ENCODE measurements at regions not wholly inside any gene's neighbourhood (a gene's known extent, or its start where the extent isn't known, plus 50 kb on each side); places are given as distances from the start of the nearest gene placed in this dataset.

GRCh38 chr3:70736009-70736408 lies 423.6 kb upstream of the MDFIC2 start:
- WGBS, 3 donors: 64 to 81% (median 79%) methylated on average over 1 of the region's 1 CpG
- no peaks in the 10 kb centered on the region for H3K4me1 ChIP-seq (ENCODE audit: control insufficient read depth in 3 of 3, insufficient read depth in 2 of 3, low read depth in 1 of 3, low read length in 2 of 3)
- no peaks in the 10 kb centered on the region for H3K27me3 ChIP-seq (ENCODE audit: control insufficient read depth in 3 of 3, insufficient read depth in 3 of 3, low read length in 3 of 3)
- H3K9me3 ChIP-seq (ENCODE audit: control insufficient read depth in 2 of 2, insufficient read depth in 1 of 2, low read depth in 1 of 2, low read length in 1 of 2): no peaks in the 10 kb centered on the region
- DNase-seq (no peak), FAIRE-seq (no peak)
- H3K36me3 ChIP-seq (ENCODE audit: control insufficient read depth in 3 of 3, insufficient read depth in 2 of 3, low read depth in 1 of 3, low read length in 3 of 3): no peaks in the 10 kb centered on the region
- H3K27ac ChIP-seq (ENCODE audit: low read depth in 1 of 3, low read length in 2 of 3): no peak overlapping the region
- H3K4me3 ChIP-seq (ENCODE audit: low read depth in 1 of 3, low read length in 3 of 3): no peak overlapping the region

DNA sequence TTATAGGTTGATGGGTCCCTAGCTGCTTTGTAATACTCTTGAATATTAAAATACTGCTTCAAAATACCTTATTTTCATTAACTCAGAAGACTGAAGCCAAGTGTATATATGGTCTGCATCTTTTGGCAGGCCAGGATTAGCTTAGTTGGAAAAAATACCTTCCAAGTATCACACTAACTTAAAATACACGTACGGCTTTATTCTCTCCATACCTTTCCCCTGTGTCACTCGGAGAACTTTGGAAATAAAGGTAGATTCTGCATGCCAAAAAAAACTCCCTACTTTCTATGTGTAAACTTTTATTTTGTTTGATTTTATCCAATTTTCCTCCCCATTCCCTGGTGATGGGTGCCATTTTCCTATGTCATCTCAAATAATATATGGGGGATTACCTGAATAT lies 422.3 kb upstream of the MDFIC2 start:
- H3K4me1 ChIP-seq (ENCODE audit: control insufficient read depth in 3 of 3, insufficient read depth in 2 of 3, low read depth in 1 of 3, low read length in 2 of 3): no peaks in the 10 kb centered on the region
- no peak for DNase-seq
- H3K27me3 ChIP-seq (ENCODE audit: control insufficient read depth in 3 of 3, insufficient read depth in 3 of 3, low read length in 3 of 3): no peaks in the 10 kb centered on the region
- H3K4me3 ChIP-seq (ENCODE audit: low read depth in 1 of 3, low read length in 3 of 3): no peak overlapping the region
- H3K36me3 ChIP-seq (ENCODE audit: control insufficient read depth in 3 of 3, insufficient read depth in 2 of 3, low read depth in 1 of 3, low read length in 3 of 3): no peaks in the 10 kb centered on the region
- H3K27ac ChIP-seq (ENCODE audit: low read depth in 1 of 3, low read length in 2 of 3): no peak overlapping the region
- 95 to 97% (median 95%) methylated on average over 3 of the region's 3 CpGs for WGBS, 3 donors
- no peaks in the 10 kb centered on the region for H3K9me3 ChIP-seq (ENCODE audit: control insufficient read depth in 2 of 2, insufficient read depth in 1 of 2, low read depth in 1 of 2, low read length in 1 of 2)
- no peak for FAIRE-seq

- FAIRE-seq (no peak), DNase-seq (no peak)
- no peaks in the 10 kb centered on the region for H3K27me3 ChIP-seq (ENCODE audit: control insufficient read depth in 3 of 3, insufficient read depth in 3 of 3, low read length in 3 of 3)
- no peaks in the 10 kb centered on the region for H3K4me1 ChIP-seq (ENCODE audit: control insufficient read depth in 3 of 3, insufficient read depth in 2 of 3, low read depth in 1 of 3, low read length in 2 of 3)
- H3K36me3 ChIP-seq (ENCODE audit: control insufficient read depth in 3 of 3, insufficient read depth in 2 of 3, low read depth in 1 of 3, low read length in 3 of 3): no peaks in the 10 kb centered on the region
- no peak overlapping the region for H3K4me3 ChIP-seq (ENCODE audit: low read depth in 1 of 3, low read length in 3 of 3)
- WGBS, 3 donors: 82 to 89% (median 83%) methylated on average over 2 of the region's 2 CpGs
- no peaks in the 10 kb centered on the region for H3K9me3 ChIP-seq (ENCODE audit: control insufficient read depth in 2 of 2, insufficient read depth in 1 of 2, low read depth in 1 of 2, low read length in 1 of 2)
- H3K27ac ChIP-seq (ENCODE audit: low read depth in 1 of 3, low read length in 2 of 3): no peak overlapping the region
Observed at GRCh38 chr3:70731046-70731445, 418.6 kb upstream of the MDFIC2 start.

- FAIRE-seq (no peak), DNase-seq (no peak)
- H3K4me1 ChIP-seq (ENCODE audit: control insufficient read depth in 3 of 3, insufficient read depth in 2 of 3, low read depth in 1 of 3, low read length in 2 of 3): no peaks in the 10 kb centered on the region
- no peaks in the 10 kb centered on the region for H3K9me3 ChIP-seq (ENCODE audit: control insufficient read depth in 2 of 2, insufficient read depth in 1 of 2, low read depth in 1 of 2, low read length in 1 of 2)
- no peaks in the 10 kb centered on the region for H3K27me3 ChIP-seq (ENCODE audit: control insufficient read depth in 3 of 3, insufficient read depth in 3 of 3, low read length in 3 of 3)
- WGBS, 3 donors: 71 to 79% (median 78%) methylated on average over 3 of the region's 3 CpGs
- H3K27ac ChIP-seq (ENCODE audit: low read depth in 1 of 3, low read length in 2 of 3): no peak overlapping the region
- no peaks in the 10 kb centered on the region for H3K36me3 ChIP-seq (ENCODE audit: control insufficient read depth in 3 of 3, insufficient read depth in 2 of 3, low read depth in 1 of 3, low read length in 3 of 3)
- no peak overlapping the region for H3K4me3 ChIP-seq (ENCODE audit: low read depth in 1 of 3, low read length in 3 of 3)
Observed at GRCh38 chr3:70729845-70730244, 417.4 kb upstream of the MDFIC2 start.

GRCh38 chr3:70728311-70728710 lies 415.9 kb upstream of the MDFIC2 start:
- FAIRE-seq: no peak
- no peak overlapping the region for H3K27ac ChIP-seq (ENCODE audit: low read depth in 1 of 3, low read length in 2 of 3)
- no peaks in the 10 kb centered on the region for H3K27me3 ChIP-seq (ENCODE audit: control insufficient read depth in 3 of 3, insufficient read depth in 3 of 3, low read length in 3 of 3)
- 2 to 37% (median 11%) methylated on average over 1 of the region's 1 CpG for WGBS, 3 donors
- no peaks in the 10 kb centered on the region for H3K4me1 ChIP-seq (ENCODE audit: control insufficient read depth in 3 of 3, insufficient read depth in 2 of 3, low read depth in 1 of 3, low read length in 2 of 3)
- H3K9me3 ChIP-seq (ENCODE audit: control insufficient read depth in 2 of 2, insufficient read depth in 1 of 2, low read depth in 1 of 2, low read length in 1 of 2): no peaks in the 10 kb centered on the region
- no peak overlapping the region for H3K4me3 ChIP-seq (ENCODE audit: low read depth in 1 of 3, low read length in 3 of 3)
- no peaks in the 10 kb centered on the region for H3K36me3 ChIP-seq (ENCODE audit: control insufficient read depth in 3 of 3, insufficient read depth in 2 of 3, low read depth in 1 of 3, low read length in 3 of 3)
- DNase-seq: no peak

DNA sequence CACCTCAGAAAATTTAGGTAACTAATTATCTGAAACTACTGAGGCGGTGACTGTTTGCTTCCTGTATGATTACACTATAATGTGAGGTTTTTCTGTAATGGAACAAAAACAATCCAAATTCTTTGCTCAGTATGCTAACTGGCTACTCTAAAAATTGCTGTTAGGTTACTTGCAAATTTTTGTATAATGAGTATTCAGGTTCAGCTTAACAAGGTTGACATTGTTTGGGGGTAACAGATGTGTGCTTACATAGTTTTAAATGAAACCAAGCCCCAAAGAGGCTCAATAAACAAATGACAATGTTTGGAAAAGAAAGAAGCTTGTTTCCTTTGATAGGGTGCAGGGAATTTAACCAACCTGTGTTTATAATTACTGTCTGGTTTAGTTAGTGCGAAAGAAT lies 414.5 kb upstream of the MDFIC2 start:
- Histone ChIP-seq H3K27me3 (ENCODE audit: control insufficient read depth in 3 of 3, insufficient read depth in 3 of 3, low read length in 3 of 3) (no peaks in the 10 kb centered on the region), H3K36me3 (ENCODE audit: control insufficient read depth in 3 of 3, insufficient read depth in 2 of 3, low read depth in 1 of 3, low read length in 3 of 3) (no peaks in the 10 kb centered on the region), H3K9me3 (ENCODE audit: control insufficient read depth in 2 of 2, insufficient read depth in 1 of 2, low read depth in 1 of 2, low read length in 1 of 2) (no peaks in the 10 kb centered on the region), H3K4me3 (ENCODE audit: low read depth in 1 of 3, low read length in 3 of 3) (no peak overlapping the region), H3K4me1 (ENCODE audit: control insufficient read depth in 3 of 3, insufficient read depth in 2 of 3, low read depth in 1 of 3, low read length in 2 of 3) (no peaks in the 10 kb centered on the region), H3K27ac (ENCODE audit: low read depth in 1 of 3, low read length in 2 of 3) (no peak overlapping the region)
- 88 to 95% (median 92%) methylated on average over 2 of the region's 2 CpGs for WGBS, 3 donors
- DNase-seq (no peak), FAIRE-seq (no peak)

DNA sequence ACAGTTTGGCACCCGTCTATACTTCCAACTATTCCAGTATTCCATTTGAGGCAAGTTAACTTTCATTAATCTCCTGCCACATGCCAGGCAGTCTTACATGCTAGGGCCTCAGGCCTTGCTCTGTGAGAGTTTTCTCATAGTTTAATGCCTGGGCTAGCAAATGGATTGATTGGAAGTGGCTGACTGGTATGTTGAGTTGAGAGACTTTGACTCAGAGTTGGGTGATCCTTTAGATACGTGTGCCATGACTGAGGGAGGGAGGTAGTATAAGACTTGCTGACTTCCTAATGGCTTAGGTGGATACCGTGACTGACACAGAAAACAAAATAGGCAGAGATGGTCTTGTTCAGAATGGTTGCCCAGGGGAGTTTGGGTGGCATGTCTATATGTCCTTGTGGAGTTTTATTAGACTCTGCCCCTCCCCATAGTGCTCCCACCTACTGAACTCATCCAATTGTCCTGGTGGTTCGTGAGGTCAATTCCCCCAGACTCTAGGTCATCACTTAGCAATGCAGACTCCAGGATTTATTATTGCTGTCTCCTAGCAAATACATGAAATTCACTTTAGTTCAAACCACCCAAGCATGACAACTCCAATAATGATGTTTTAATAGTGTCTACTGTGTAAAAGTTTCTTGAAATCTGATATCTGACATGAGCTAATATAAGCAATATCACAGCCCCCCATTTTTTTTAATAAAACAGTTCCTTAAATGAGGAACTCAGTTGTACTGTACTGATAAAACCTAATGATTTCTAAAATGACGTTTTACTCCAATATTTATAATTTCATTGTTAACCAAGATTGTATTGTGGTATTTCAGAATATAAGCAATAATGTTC lies 413.9 kb upstream of the MDFIC2 start:
- Histone ChIP-seq H3K36me3 (ENCODE audit: control insufficient read depth in 3 of 3, insufficient read depth in 2 of 3, low read depth in 1 of 3, low read length in 3 of 3) (no peaks in the 10 kb centered on the region), H3K4me3 (ENCODE audit: low read depth in 1 of 3, low read length in 3 of 3) (no peak overlapping the region), H3K4me1 (ENCODE audit: control insufficient read depth in 3 of 3, insufficient read depth in 2 of 3, low read depth in 1 of 3, low read length in 2 of 3) (no peaks in the 10 kb centered on the region), H3K27ac (ENCODE audit: low read depth in 1 of 3, low read length in 2 of 3) (no peak overlapping the region), H3K9me3 (ENCODE audit: control insufficient read depth in 2 of 2, insufficient read depth in 1 of 2, low read depth in 1 of 2, low read length in 1 of 2) (no peaks in the 10 kb centered on the region), H3K27me3 (ENCODE audit: control insufficient read depth in 3 of 3, insufficient read depth in 3 of 3, low read length in 3 of 3) (no peaks in the 10 kb centered on the region)
- 67 to 79% (median 69%) methylated on average over 5 of the region's 5 CpGs for WGBS, 3 donors
- DNase-seq (no peak), FAIRE-seq (no peak)

DNA sequence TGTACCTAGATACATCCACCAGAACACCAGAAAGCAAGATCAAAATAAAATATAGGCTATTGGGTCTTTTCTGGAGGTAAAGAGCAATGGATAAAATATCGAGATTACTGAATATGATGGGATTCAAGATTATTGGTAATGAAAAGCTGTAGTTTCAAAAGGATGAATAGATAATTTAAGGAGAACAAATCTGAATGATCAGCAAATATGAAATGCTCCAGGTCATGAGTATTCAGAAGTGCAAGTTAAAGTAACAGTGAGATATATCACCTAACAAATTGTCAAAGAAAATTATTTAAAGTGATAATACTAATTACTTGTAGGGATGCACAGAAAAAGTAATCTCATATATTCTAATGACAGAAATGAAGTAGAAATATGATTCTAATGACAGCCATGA lies 409.6 kb upstream of the MDFIC2 start:
- Histone ChIP-seq H3K27ac (ENCODE audit: low read depth in 1 of 3, low read length in 2 of 3) (no peak overlapping the region), H3K9me3 (ENCODE audit: control insufficient read depth in 2 of 2, insufficient read depth in 1 of 2, low read depth in 1 of 2, low read length in 1 of 2) (no peaks in the 10 kb centered on the region), H3K4me1 (ENCODE audit: control insufficient read depth in 3 of 3, insufficient read depth in 2 of 3, low read depth in 1 of 3, low read length in 2 of 3) (no peaks in the 10 kb centered on the region), H3K4me3 (ENCODE audit: low read depth in 1 of 3, low read length in 3 of 3) (no peak overlapping the region), H3K36me3 (ENCODE audit: control insufficient read depth in 3 of 3, insufficient read depth in 2 of 3, low read depth in 1 of 3, low read length in 3 of 3) (no peaks in the 10 kb centered on the region), H3K27me3 (ENCODE audit: control insufficient read depth in 3 of 3, insufficient read depth in 3 of 3, low read length in 3 of 3) (peaks cover 0 to 3% (median 0%) of the 10 kb centered on the region in 3 donors)
- DNase-seq (no peak), FAIRE-seq (no peak)
- 82 to 92% (median 88%) methylated on average over 1 of the region's 1 CpG for WGBS, 3 donors

GRCh38 chr3:70716832-70717231 lies 404.4 kb upstream of the MDFIC2 start:
- Histone ChIP-seq H3K27me3 (ENCODE audit: control insufficient read depth in 3 of 3, insufficient read depth in 3 of 3, low read length in 3 of 3) (peaks cover 0 to 3% (median 0%) of the 10 kb centered on the region in 3 donors), H3K4me1 (ENCODE audit: control insufficient read depth in 3 of 3, insufficient read depth in 2 of 3, low read depth in 1 of 3, low read length in 2 of 3) (no peaks in the 10 kb centered on the region), H3K4me3 (ENCODE audit: low read depth in 1 of 3, low read length in 3 of 3) (no peak overlapping the region), H3K36me3 (ENCODE audit: control insufficient read depth in 3 of 3, insufficient read depth in 2 of 3, low read depth in 1 of 3, low read length in 3 of 3) (no peaks in the 10 kb centered on the region), H3K27ac (ENCODE audit: low read depth in 1 of 3, low read length in 2 of 3) (no peak overlapping the region), H3K9me3 (ENCODE audit: control insufficient read depth in 2 of 2, insufficient read depth in 1 of 2, low read depth in 1 of 2, low read length in 1 of 2) (peaks cover 3 to 18% of the 10 kb centered on the region in 2 donors)
- 36 to 45% (median 40%) methylated on average over 4 of the region's 4 CpGs for WGBS, 3 donors
- DNase-seq (no peak), FAIRE-seq (no peak)

Data from small intestine (tissue), 7 donors.